H9 (cell line): ENCODE measurements at regions not wholly inside any gene's neighbourhood (a gene's known extent, or its start where the extent isn't known, plus 50 kb on each side); places are given as distances from the start of the nearest gene placed in this dataset.

Experiments used
- DNase-seq: peaks from one replicate; pipeline ENCODE4 v3.0.0-alpha.2; 2017
- H2AFZ ChIP-seq: one replicate; pipeline ENCODE4 v1.6.1; 2013; ENCODE audit warnings: mild to moderate bottlenecking, low read length, control low read depth, moderate library complexity
- H2AK5ac ChIP-seq: 2 replicates; pipeline ENCODE4 v1.6.1; 2013; ENCODE audit warnings: low read length, control low read depth, mixed read lengths; ENCODE audit not compliant: insufficient read length
- H2BK120ac ChIP-seq: one replicate; pipeline ENCODE4 v1.6.1; 2013; ENCODE audit warnings: low read depth, mild to moderate bottlenecking, low read length, control low read depth, inconsistent platforms; ENCODE audit not compliant: poor library complexity, severe bottlenecking
- H2BK12ac ChIP-seq: 2 replicates; pipeline ENCODE4 v1.6.1; 2013; ENCODE audit warnings: low read length, control low read depth, mixed read lengths, low read depth; ENCODE audit not compliant: insufficient read length
- H2BK15ac ChIP-seq: 2 replicates; pipeline ENCODE4 v1.6.1; 2013; ENCODE audit warnings: low read depth, low read length, control low read depth
- H2BK20ac ChIP-seq: one replicate; pipeline ENCODE4 v1.6.1; 2013; ENCODE audit warnings: low read depth, mild to moderate bottlenecking, low read length, control low read depth, inconsistent platforms; ENCODE audit not compliant: poor library complexity, severe bottlenecking
- H2BK5ac ChIP-seq: 2 replicates; pipeline ENCODE4 v1.6.1; 2013; ENCODE audit warnings: low read length, control low read depth, mixed read lengths; ENCODE audit not compliant: insufficient read length
- H3K14ac ChIP-seq: 2 replicates; pipeline ENCODE4 v1.6.1; 2013; ENCODE audit warnings: low read length, control low read depth; ENCODE audit not compliant: insufficient read depth
- H3K18ac ChIP-seq: 2 replicates; pipeline ENCODE4 v1.6.1; 2013; ENCODE audit warnings: low read depth, mild to moderate bottlenecking, mixed read lengths, low read length, control low read depth; ENCODE audit not compliant: insufficient read length
- H3K23ac ChIP-seq: 2 replicates; pipeline ENCODE4 v1.6.1; 2013; ENCODE audit warnings: low read length, control low read depth, mixed read lengths, low read depth; ENCODE audit not compliant: insufficient read length
- H3K23me2 ChIP-seq: 2 replicates; pipeline ENCODE4 v1.6.1; 2013; ENCODE audit warnings: low read depth, mild to moderate bottlenecking, mixed read lengths, low read length, control low read depth; ENCODE audit not compliant: insufficient read length, poor library complexity, severe bottlenecking
- H3K27ac ChIP-seq: 2 replicates; pipeline ENCODE4 v1.5.1; 2013; ENCODE audit warnings: low read length, control low read depth, mixed read lengths, low read depth; ENCODE audit not compliant: insufficient read length
- H3K27me3 ChIP-seq: 2 replicates; pipeline ENCODE4 v1.6.1; 2013; ENCODE audit warnings: low read length, control low read depth, inconsistent platforms; ENCODE audit not compliant: insufficient read depth
- H3K4ac ChIP-seq: 2 replicates; pipeline ENCODE4 v1.6.1; 2013; ENCODE audit warnings: low read depth, mild to moderate bottlenecking, control low read depth, inconsistent platforms, low read length, moderate library complexity
- H3K4me1 ChIP-seq: 2 replicates; pipeline ENCODE4 v1.6.1; 2013; ENCODE audit warnings: low read length, control low read depth, inconsistent platforms; ENCODE audit not compliant: insufficient read depth
- H3K4me2 ChIP-seq: 2 replicates; pipeline ENCODE4 v1.6.1; 2013; ENCODE audit warnings: low read length, control low read depth, mixed read lengths; ENCODE audit not compliant: insufficient read length, insufficient read depth
- H3K56ac ChIP-seq: 2 replicates; pipeline ENCODE4 v1.6.1; 2013; ENCODE audit warnings: low read depth, mild to moderate bottlenecking, mixed read lengths, low read length, control low read depth; ENCODE audit not compliant: insufficient read length
- H3K79me1 ChIP-seq: 2 replicates; pipeline ENCODE4 v1.6.1; 2013; ENCODE audit warnings: low read depth, mild to moderate bottlenecking, moderate library complexity, low read length, control low read depth, inconsistent platforms; ENCODE audit not compliant: insufficient read depth, poor library complexity, severe bottlenecking
- H3K79me2 ChIP-seq: 2 replicates; pipeline ENCODE4 v1.6.1; 2013; ENCODE audit warnings: low read length, control low read depth, inconsistent platforms; ENCODE audit not compliant: insufficient read depth
- H3K9ac ChIP-seq: 2 replicates; pipeline ENCODE4 v1.6.1; 2013; ENCODE audit warnings: low read length, control low read depth, mixed read lengths; ENCODE audit not compliant: insufficient read length; ENCODE audit errors: extremely low read depth
- H3K9me3 ChIP-seq: one replicate; pipeline ENCODE4 v1.6.1; 2013; ENCODE audit warnings: low read depth, low read length, inconsistent platforms; ENCODE audit not compliant: control insufficient read depth
- H3T11ph ChIP-seq: one replicate; pipeline ENCODE4 v1.6.1; 2013; ENCODE audit warnings: mild to moderate bottlenecking, low read length, control low read depth, inconsistent platforms
- H4K20me1 ChIP-seq: one replicate; pipeline ENCODE4 v1.6.1; 2013; ENCODE audit not compliant: control insufficient read depth, insufficient read length, insufficient read depth
- H4K5ac ChIP-seq: 2 replicates; pipeline ENCODE4 v1.6.1; 2013; ENCODE audit warnings: low read depth, mild to moderate bottlenecking, mixed read lengths, low read length, control low read depth; ENCODE audit not compliant: insufficient read length
- H4K8ac ChIP-seq: replicated peaks from 2 replicates; pipeline ENCODE4 v1.6.1; 2013; ENCODE audit warnings: low read length, control low read depth, mixed read lengths, low read depth; ENCODE audit not compliant: insufficient read length
- H4K91ac ChIP-seq: 2 replicates; pipeline ENCODE4 v1.6.1; 2013; ENCODE audit warnings: low read depth, mild to moderate bottlenecking, moderate library complexity, mixed read lengths, low read length, control low read depth; ENCODE audit not compliant: insufficient read length
- H3K27ac Mint-ChIP-seq, 3 experiments: 2 replicates in 2 of 3; 3 replicates in 1 of 3; pipeline ENCODE4 v1.8.0; 2020 to 2021; ENCODE audit warnings: mixed read lengths in 3 of 3, mild to moderate bottlenecking in 1 of 3, moderate library complexity in 1 of 3
- H3K27me3 Mint-ChIP-seq: 2 replicates; pipeline ENCODE4 v1.8.0; 2021; ENCODE audit warnings: low read depth, mild to moderate bottlenecking, moderate library complexity, mixed read lengths
- H3K36me3 Mint-ChIP-seq, 3 experiments: 2 replicates in 2 of 3; 3 replicates in 1 of 3; pipeline ENCODE4 v1.8.0; 2020 to 2021; ENCODE audit warnings: low read depth in 3 of 3, mixed read lengths in 3 of 3; ENCODE audit not compliant: insufficient read depth in 1 of 3
- H3K4me1 Mint-ChIP-seq, 2 experiments: 2 replicates each; pipeline ENCODE4 v1.8.0; 2020; ENCODE audit warnings: mixed read lengths in 2 of 2
- H3K4me3 Mint-ChIP-seq, 2 experiments: 2 replicates in 1 of 2; 3 replicates in 1 of 2; pipeline ENCODE4 v1.8.0; 2020 to 2021; ENCODE audit warnings: mild to moderate bottlenecking in 2 of 2, mixed read lengths in 2 of 2, moderate library complexity in 1 of 2
- H3K9me3 Mint-ChIP-seq, 2 experiments: 2 replicates in 1 of 2; 3 replicates in 1 of 2; pipeline ENCODE4 v1.8.0; 2020; ENCODE audit warnings: mild to moderate bottlenecking in 2 of 2, mixed read lengths in 2 of 2, moderate library complexity in 1 of 2
- CTCF ChIP-seq: fragments of 200-600 bp; sonication (generic); conservative IDR thresholded peaks from 3 replicates; pipeline ENCODE4 v1.8.0; 2021; ENCODE audit warnings: antibody characterized with exemption, mild to moderate bottlenecking
- WGBS: extraction: QIAGEN DNeasy Blood & Tissue Kit; methylation state at CpG from one replicate; pipeline ENCODE4 v1.1.7; 2013; ENCODE audit warnings: missing lambda C conversion rate, low lambda C conversion rate, mixed read lengths; ENCODE audit not compliant: insufficient read length; ENCODE audit errors: extremely low coverage; 5-methylcytosine and 5-hydroxymethylcytosine counted together

GRCh38 chr14:85291731-85292130 is 238.2 kb upstream of the FLRT2 start:
- H3K4me3 Mint-ChIP-seq = no peak overlapping the region
- no peak for TF ChIP-seq CTCF
- H2BK5ac ChIP-seq = no peak overlapping the region
- no peak overlapping the region for H3T11ph ChIP-seq
- H3K79me2 ChIP-seq = no peaks in the 10 kb centered on the region
- no peak overlapping the region for H3K27ac Mint-ChIP-seq
- no peak overlapping the region for H3K18ac ChIP-seq
- no peak overlapping the region for H3K9ac ChIP-seq
- H3K27ac ChIP-seq = no peak overlapping the region
- H4K20me1 ChIP-seq = no peaks in the 10 kb centered on the region
- H2BK12ac ChIP-seq = no peak overlapping the region
- no peaks in the 10 kb centered on the region for H3K23me2 ChIP-seq
- no peaks in the 10 kb centered on the region for H3K9me3 Mint-ChIP-seq
- no peak overlapping the region for H2BK20ac ChIP-seq
- no peak for DNase-seq
- no peak overlapping the region for H4K91ac ChIP-seq
- no peak overlapping the region for H4K8ac ChIP-seq
- H2AFZ ChIP-seq = no peak overlapping the region
- no peak overlapping the region for H3K56ac ChIP-seq
- H3K27me3 ChIP-seq = no peaks in the 10 kb centered on the region
- H3K4me2 ChIP-seq = no peak overlapping the region
- no peak overlapping the region for H2BK15ac ChIP-seq
- H3K9me3 ChIP-seq = no peaks in the 10 kb centered on the region
- no peak overlapping the region for H3K23ac ChIP-seq
- H3K4ac ChIP-seq = no peak overlapping the region
- no CpG with 5 or more reads among the region's 3 CpGs for WGBS
- no peaks in the 10 kb centered on the region for H3K79me1 ChIP-seq
- H3K4me1 ChIP-seq = no peaks in the 10 kb centered on the region
- no peaks in the 10 kb centered on the region for H3K4me1 Mint-ChIP-seq
- no peak overlapping the region for H2AK5ac ChIP-seq
- H3K36me3 Mint-ChIP-seq = no peaks in the 10 kb centered on the region
- H3K27me3 Mint-ChIP-seq = no peaks in the 10 kb centered on the region
- no peak overlapping the region for H3K14ac ChIP-seq
- no peak overlapping the region for H2BK120ac ChIP-seq
- no peak overlapping the region for H4K5ac ChIP-seq
